ENCODE measurements at regions not wholly inside any gene's neighbourhood (a gene's known extent, or its start where the extent isn't known, plus 50 kb on each side); places are given as distances from the start of the nearest gene placed in this dataset.

DNA sequence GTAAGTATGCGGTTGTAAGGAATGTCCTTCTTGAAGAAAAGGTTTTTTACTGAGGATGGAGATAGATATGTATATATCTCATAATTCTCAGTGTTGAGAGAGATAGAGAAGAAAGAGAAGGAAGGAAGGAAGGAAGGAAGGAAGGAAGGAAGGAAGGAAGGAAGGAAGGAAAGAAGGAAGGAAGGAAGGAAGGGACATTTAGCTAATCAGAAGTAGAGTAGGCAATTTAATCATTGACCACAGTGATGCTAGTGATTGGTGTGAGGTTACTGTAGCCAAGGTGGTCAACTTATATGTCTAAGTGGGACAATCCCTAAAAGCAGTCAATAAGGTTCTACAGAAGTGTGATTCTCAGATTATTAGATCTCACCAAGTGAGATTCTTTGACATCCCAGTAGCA, 751.8 kb upstream of the CBLB start:
- no peak for DNase-seq

DNA sequence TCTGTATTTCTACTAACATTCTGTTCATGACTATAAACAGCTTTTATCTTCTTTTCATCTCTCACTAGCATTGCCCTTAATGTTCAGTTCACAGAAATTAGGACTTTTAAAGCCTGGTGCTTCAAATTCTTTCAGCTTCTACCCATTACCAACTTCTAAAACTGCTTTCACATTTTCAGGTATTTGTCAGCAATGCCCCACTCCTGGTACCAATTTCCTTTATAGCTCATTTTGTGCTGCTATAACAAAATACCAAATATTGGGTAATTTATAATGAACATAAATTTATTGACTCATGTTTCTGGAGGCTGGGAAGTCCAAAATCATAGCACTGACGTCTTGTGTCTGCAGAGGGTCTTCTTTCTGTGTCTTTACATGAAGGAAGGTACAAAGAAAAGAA, 753.1 kb upstream of the CCDC54 start:
- no peak for DNase-seq

DNA sequence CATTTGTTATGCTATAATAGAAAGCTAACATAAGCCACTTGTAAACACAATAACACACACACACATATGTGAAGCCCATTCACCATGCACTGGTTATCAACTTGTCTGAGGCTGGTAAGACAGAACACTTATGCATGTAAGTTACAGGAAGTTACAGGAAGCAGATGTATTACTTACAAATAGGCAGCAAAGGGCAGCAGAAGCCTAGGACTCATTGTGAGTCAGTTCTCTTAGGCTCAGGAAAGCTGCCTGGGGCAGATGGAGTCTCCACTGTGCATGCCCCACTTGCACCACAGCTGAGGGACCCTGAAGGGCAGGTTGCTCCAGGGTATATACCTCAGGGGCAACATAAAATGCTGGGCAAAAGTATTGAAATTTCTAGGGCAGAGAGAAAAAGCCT, 748.8 kb upstream of the CCDC54 start:
- no peak for DNase-seq

DNA sequence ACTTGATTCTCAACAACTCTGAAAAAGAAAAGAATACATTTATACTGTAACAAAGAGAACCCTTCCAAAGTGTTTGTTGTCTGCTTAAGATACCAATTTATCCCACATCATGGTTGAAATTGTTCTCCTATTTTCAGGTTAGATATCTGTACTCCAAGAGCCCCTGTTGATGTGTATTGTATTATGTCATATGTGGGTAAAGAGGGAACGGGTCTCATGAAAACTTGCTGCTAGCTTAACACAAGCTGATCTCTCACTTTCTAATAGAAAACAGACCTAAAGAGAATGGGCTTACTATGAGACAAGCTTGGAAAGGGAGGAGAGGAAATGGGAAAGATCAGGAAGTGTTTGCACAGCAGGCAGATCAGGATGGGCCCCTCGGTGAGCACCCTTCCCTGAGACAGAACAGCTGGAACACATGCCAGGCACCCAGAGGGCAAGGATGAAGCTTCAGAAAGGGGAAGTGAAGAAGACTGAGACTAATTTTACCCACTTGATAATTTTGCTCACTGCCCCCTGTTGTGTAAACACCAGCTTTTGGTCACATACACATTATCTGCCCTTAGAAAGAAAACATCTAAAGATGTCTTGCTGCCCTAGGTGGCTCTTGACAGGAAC, 747.9 kb upstream of the CCDC54 start:
- no peak for DNase-seq

DNA sequence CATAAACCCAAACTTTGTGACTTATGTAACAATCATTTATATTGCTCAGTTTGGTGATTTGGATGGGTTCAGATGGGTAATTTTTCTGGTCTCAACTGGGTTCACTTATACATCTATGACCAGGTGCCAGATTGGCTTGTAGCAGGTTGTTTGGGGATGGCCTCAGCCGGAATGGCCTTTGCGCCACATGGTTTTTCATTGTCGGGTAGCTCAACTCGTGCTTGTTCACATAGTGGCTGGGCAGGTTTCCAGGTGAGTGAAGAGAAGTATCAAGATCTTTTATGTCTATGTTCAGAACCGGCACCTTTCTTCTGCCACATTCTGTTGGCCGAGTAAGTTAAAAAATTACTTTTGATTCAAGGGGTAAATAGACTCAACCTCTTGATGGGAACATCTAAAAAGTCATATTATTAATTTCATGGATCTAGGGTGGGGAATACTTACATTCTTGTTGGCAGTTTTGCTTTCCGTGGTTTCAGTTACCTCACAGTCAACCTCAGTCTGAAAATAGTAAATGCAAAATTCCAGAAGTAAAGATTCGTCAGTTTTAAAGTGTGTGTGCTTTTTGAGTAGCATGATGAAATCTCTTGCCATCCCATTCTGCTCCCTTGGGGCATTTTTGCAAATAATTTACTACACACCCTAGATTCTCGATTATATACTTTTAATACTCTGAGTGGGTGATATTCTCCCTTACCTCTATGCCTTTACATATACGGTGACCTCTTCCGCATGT, 745.7 kb upstream of the CCDC54 start:
- no peak for DNase-seq

DNA sequence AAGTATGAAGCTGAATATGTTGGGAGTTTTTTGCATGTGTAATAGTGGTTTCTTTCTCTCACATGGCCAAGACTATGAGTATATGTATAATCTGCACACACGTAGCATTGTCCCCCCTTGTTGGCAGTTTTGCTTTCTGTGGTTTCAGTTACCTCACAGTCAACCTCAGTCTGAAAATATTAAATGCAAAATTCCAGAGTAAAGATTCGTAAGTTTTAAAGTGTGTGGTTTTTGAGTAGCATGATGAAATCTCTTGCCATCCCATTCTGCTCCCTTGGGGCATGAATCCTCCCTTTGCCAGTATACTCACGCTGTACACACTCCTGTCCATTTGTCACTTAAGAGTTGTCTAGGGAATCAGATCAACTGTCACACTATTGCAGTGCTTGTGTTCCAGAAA, 742.0 kb upstream of the CCDC54 start:
- DNase-seq: no peak

DNA sequence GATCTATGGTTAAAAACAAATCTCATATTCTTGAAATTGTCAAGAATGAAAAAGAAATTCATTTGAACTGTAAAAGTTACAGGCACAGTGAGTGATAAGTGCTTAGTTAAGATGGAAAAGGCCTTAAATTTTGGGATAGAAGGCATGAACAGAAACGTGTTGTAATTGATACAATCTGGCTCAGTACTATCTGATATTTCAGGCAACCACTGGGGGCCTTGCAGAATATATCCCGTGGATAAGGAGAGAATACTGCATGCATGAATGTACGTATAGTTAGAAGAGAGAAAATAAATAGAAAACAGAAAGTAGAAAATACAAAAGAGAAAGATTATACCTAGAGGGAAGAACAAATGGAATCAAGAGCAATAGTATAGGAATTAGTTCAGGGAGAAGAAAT, 741.4 kb upstream of the CCDC54 start:
- no peak for DNase-seq

DNA sequence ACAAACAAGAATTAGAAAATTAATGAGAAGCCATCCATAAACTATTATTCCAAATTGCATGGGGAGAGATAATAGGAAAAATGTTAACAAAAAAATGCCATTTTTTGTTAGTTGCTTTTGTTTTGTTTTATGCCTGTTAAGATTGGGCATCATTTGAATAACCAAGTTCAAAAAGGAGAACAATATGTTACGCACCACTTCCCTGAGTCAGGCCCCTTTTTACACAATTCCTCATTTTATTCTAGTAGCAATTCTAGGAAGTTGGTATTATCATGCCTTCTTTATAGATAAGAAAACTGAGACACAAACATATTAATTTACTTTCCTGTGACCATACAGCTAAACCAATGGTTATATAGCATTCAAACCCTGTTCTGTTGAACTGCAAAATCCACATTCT, 736.9 kb upstream of the CCDC54 start:
- no peak for DNase-seq

DNA sequence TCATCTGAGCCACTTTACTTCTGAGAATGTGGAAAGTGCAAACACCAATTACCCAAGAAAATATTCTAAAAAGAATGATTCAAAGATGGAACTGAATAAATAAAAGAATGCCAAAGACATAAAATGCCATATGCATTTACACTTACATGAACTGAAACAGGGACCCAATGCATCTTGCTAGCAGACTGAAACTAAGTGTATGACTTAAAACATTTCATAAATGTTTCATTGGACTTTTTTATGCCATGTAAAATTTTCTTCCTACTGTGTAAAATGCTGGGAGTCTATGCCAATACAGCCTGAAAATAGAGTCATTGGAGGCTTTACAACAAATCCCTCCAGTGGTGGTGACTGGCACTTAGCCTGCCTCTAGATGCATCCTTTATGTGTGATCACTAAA, 735.1 kb upstream of the CCDC54 start:
- no peak for DNase-seq

DNA sequence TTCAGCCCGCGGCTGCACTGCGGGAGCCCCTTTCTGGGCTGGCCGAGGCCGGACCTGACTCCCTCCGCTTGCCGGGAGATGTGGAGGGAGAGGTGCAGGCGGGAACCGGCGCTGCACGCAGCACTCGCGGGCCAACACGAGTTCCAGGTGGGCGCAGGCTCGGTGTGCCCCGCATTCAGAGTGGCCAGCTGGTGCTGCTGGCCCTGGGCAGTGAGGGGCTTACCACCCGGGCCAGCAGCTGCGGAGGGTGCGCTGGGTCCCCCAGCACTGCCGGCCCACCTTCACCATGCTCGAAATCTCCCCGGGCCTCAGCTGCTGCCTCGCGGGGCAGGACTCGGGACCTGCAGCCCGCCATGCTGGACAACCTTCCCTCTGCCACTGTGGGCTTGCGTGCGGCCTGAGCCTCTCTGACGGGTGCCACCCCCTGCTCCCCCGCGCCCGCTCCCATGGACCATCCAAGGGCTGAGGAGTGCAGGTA, 733.5 kb upstream of the CCDC54 start:
- DNase-seq: no peak

DNA sequence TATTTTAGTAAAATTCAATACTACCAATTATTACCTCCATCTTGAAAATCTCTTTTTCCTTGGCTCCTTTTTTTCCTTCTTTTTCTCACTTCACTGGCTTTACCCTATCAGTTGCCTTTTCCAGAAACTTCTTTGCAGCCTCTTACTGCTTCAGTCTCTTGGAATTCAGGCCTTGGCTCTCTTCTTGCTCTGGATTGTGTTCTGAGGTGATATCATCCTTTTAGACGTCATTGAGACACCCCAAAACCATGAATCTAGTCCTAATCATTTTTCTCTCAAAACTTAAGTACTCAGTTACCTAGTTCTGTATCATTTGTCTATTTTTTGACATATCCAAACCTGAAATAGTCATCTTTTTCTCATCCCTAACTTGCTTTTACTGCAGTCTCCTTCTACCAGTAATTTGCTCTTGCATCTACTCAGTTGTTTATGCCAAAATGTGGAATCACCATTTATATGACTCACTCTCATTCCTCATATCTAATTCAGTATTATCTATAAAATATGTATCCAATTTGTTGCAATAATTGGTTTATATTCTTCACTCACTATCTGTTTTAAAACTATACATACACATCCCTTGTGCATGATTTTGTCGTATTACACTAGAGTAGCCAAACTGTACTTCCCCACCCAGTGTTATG, 703.2 kb upstream of the CCDC54 start:
- DNase-seq: no peak

DNA sequence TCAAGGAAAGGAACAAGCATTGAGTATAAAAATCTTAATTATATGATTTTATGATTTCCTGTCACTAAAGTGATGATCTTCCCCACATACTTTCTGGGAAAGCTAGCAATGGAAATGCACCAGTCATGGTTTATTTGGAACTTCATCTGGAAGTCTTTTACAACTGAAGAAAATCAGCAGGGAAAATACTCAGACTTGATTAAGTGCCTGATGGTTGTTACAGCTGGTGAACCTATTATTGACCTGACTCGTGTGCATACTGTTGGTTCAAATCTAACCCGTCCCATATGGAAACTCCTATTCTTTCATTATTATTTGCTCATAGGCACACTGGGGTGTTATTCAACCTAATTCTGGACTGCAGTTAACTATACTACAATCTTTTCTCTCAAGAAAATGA, 701.8 kb upstream of the CCDC54 start:
- no peak for DNase-seq

DNA sequence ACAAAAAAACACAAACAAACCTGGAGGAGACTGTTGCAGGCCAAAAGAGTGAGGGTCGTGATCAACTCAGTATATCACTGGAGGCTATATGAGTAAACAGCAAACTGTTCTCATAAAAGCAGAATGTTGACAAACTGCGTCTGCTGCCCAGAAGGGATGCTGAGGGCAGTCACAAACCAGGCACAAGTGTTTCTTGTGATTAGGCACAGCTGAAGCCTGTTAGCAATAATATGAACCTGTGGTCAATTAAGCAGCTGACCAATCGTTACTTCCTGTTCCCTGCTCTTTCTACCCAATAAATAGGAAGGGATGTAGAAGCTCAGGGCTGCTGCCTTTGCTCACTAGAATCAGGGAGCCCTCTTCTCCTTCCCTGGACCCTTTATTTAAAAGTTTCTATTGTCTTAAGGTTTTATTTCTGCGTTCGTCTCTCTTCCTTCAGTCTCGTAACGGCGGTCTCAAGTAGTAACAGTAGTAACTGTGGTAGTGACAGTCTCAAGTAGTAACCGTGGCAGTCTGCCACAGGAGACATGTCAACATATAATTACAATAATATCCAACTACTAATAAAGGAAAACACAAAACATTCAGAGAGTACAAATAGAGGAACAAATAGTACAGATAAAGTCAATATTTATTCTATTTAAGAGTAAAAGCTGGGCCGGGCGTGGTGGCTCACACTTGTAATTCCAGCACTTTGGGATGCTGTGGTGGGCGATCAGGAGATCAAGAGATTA, 698.4 kb upstream of the CCDC54 start:
- DNase-seq: no peak

DNA sequence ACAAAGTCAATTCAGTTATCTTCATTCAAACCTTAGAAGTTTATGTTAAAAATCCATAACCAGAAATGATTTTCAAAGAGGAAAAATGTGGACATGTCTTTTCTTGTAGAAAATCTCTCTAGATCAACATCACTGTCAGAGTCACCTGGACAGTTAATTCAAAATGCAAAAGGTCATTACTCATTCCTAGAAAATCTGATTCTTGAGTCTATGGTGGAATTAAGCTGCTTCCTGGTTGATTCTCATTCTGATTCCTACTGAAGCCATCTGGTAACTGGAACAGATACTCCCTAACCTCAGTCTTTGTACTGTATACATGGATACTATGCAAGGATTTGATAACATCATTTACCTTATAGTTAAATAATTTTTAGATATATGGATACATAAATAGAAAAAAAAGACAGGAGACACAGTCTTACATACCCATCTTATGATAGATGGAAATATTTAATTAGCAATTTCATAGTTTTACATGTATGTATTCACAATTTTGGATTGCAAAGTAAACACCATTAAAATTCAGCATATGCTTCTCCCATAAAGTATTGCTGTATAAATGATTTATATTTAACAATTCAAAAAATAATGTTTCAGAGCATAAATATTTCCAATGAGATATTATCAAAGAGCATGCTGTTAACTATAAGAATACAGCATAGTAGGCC, 693.2 kb upstream of the CCDC54 start:
- DNase-seq: no peak

DNA sequence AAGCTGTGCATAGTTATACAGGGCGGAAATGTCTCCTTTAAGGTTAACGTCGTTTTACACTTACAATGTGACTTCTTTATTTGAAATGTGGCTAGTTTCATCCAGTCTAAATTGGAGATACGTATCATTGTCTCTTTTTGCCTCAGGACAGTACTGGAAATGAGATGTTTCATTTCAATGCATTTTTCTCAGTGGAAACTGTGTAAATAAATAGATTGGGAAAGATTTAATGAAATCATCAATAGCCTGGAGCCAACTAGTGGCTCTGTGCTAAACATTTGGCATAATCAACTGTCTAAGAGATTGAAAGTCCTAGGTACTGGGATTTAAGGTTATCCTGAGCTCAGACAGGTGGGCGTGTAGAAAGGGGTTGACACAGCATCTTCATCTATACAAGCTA, 691.5 kb upstream of the CCDC54 start:
- DNase-seq: no peak

DNA sequence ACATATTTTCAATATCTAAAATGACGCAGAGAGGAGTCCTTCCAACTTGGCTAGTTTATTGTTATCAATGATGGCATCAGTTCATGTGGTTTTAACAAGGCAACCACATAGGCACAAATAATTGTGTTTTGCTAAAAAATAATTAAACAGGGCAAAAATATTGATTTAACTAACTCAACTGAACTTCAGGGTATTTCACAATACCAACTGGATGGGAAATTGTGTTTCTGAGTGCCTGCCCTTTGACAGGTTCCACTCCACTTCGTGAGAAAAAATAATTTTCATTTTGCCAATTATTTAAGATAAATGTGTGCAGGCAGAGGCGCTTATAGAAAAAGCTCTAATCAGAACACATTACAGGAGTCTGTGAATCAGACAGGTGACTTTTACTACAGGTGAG, 689.3 kb upstream of the CCDC54 start:
- DNase-seq: no peak

DNA sequence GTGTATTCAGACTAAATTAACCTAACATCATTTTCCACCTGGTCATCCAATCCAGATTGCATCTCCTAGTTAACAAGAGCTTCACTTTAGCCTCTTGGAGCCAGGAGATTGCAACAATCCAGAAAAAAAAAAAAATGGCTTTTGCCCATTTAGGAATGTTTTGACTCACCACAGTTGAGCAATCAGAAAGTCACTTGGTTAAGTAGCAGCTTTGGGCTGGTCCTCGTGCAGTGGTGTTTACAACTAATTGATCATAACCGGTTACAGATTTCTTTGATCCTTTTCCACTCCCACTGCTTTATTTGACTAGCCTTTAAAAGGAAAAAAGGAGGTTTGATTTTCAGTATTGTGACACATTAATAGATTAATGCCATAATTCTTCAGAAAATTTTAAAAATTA, 688.8 kb upstream of the CCDC54 start:
- no peak for DNase-seq

DNA sequence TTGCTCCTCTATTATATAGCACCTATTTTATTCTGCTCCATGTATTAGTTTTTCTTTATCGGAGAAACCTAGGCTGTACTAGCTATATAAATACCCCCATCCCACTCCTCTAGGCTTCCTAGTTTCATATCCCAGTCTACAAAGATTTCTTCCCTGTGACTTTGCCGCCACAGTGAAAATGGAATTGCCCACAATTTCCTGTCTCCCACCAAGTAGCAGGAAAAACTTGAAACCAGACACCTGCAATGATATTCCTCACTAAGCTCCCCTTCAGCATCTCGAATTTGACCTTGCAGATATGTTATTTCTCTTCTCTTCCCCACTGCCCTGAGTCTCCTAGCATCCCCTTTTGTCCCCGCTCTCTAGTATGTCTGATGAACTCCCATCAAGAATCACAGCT, 685.8 kb upstream of the CCDC54 start:
- no peak for DNase-seq

DNA sequence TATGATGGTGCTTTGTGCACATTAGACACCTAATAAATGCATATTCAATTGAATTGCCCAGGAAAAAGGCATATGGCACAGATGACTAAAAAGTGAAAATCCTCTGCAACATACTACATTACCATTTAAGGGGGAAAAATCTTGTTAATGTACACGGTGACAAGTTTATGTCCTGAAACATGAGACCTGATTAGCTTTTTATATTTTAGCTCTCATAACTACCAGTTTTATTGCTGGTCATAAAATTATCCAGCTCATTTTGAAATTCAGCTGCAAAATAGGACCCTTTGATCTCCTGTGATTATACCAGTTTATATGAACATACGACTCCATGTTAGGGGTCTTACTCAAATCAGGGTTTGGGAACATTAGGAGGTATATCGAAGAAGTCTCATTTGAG, 684.6 kb upstream of the CCDC54 start:
- no peak for DNase-seq

DNA sequence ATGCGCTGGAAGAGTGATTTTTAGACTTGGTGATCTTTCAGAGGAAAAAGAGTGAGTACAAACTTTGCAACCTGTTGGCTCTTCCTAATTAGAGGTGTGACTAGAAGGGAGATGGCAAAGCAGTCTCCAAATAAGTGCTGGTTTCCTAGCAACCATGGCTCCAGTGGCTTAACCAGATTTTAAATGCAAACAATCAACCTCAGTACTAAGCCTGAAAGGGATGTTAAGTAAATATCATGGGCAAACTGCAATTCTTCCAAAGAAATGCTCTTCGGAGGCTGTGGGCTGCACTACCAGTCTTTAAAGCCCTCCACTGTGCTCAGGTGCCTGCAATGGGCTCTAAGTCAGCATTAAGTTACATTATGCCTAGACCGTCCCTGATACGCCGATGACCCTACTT, 678.1 kb upstream of the CCDC54 start:
- no peak for DNase-seq

DNA sequence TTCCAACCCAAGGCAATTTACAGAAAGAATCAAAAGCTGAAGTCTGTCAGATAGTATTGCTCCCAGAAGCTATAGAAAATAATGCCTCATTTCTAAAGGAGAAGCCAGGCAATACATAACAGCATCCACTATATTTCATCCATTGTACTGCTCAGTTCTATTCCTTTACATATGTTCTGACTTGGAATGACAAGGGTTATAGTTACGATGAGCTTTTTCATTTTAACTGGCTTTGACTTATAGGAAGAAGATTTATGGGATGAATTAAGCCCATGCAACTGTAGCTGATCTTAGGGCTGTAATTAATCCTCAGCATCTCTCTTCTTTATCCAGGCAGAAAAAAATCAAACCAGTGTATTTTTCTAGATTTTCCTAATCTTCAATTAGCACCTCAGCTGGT, 676.3 kb upstream of the CCDC54 start:
- no peak for DNase-seq

DNA sequence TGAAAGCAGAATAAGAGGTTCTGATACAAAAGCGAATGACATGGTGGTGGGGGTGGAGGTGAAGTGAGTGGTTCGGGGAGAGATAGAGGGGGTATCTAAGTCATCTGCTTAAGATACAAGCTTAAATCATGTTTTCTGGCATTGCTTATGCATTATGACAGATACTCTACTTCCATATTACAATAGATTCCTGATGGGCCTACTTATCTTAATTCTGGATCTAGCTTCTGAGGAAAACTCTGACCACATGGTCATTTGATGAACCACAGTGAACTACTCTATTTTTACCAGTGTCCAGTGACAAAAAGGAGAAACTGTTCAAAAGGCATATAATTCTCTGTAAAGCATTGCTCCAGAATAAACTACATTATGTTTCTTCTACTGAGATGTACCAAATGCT, 673.7 kb upstream of the CCDC54 start:
- no peak for DNase-seq

DNA sequence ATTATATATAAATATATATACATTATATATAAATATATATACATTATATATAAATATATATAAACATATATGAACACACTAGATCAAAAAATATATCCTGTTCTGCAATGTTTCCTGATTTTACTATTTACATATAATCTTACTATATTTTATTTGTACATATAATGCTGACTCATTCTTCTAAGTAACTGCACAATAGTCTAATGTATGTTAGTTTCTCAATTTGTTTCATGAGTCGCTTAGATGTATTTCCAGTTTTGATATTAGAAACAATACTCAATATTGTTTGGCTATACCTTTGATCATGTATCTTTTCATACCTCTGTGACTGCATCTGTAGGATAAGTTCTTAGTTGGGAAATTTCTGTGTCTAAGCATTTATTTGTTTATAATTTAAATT, 669.9 kb upstream of the CCDC54 start:
- no peak for DNase-seq

Measured in right kidney (tissue), 1 donor.